Suprapubic skin (tissue), 3 donors: ENCODE measurements at regions not wholly inside any gene's neighbourhood (a gene's known extent, or its start where the extent isn't known, plus 50 kb on each side); places are given as distances from the start of the nearest gene placed in this dataset.

Experiments used
- CTCF ChIP-seq, 2 donors: fragments of 200-600 bp in 1 of 2; fragments of 450-650 bp in 1 of 2; sonication (generic) in 1 of 2; IDR thresholded peaks; one replicate each; pipeline ENCODE4 v1.5.1; 2016 to 2019; ENCODE audit warnings: antibody characterized with exemption in 2 of 2, mild to moderate bottlenecking in 1 of 2, moderate library complexity in 1 of 2
- POLR2A ChIP-seq, 2 donors: fragments of 450-650 bp; IDR thresholded peaks; one replicate each; pipeline ENCODE4 v1.6.1; 2017; ENCODE audit warnings: antibody characterized with exemption in 2 of 2, mild to moderate bottlenecking in 2 of 2, moderate library complexity in 2 of 2

GRCh38 chr1:95941121-95941798, 707.2 kb downstream of the RWDD3 start:
- TF ChIP-seq POLR2A (IDR thresholded peaks at IDR 0.05) (no peak), CTCF (IDR thresholded peaks at IDR 0.05) (no peak)
